NT2/D1 (cell line): ENCODE measurements at regions not wholly inside any gene's neighbourhood (a gene's known extent, or its start where the extent isn't known, plus 50 kb on each side); places are given as distances from the start of the nearest gene placed in this dataset.

Experiments used
- SUZ12 ChIP-seq: IDR thresholded peaks from 2 replicates; pipeline ENCODE4 v1.6.1; 2011; ENCODE audit not compliant: insufficient read length, insufficient read depth; ENCODE audit errors: extremely low read depth
- YY1 ChIP-seq: IDR thresholded peaks from 2 replicates; pipeline ENCODE4 v1.6.1; 2011; ENCODE audit not compliant: insufficient read length, insufficient read depth

GRCh38 chr3:20546636-20547035, 360.6 kb upstream of the SGO1 start:
- no peak for TF ChIP-seq SUZ12
- no peak for TF ChIP-seq YY1
